MM.1S (cell line): ENCODE measurements at regions not wholly inside any gene's neighbourhood (a gene's known extent, or its start where the extent isn't known, plus 50 kb on each side); places are given as distances from the start of the nearest gene placed in this dataset.

Experiments used
- CTCF ChIP-seq: fragments of 300-600 bp; sonication (generic); IDR thresholded peaks from 2 replicates; pipeline ENCODE4 v1.5.1; 2016; ENCODE audit warnings: antibody characterized with exemption, low read length, mixed read lengths
- EZH2 ChIP-seq: fragments of 300-600 bp; sonication (generic); optimal IDR thresholded peaks from 2 replicates; pipeline ENCODE3; 2017; ENCODE audit warnings: low read depth, mild to moderate bottlenecking, antibody characterized with exemption, low read length, mixed read lengths
- EZH2phosphoT487 ChIP-seq: fragments of 300-600 bp; sonication (generic); IDR thresholded peaks from 2 replicates; pipeline ENCODE4 v1.6.1; 2018; ENCODE audit warnings: antibody characterized with exemption, low read length

- TF ChIP-seq CTCF (no peak), EZH2 (no peak), EZH2phosphoT487 (no peak)
Measured at GRCh38 chr2:119082821-119083400, 75.6 kb downstream of the C1QL2 start.
